Activated T-cell treated with anti-CD3 and anti-CD28 coated beads, Interleukin-2, amount 50 U/mL, for 72 hours (primary cell): ENCODE measurements at regions not wholly inside any gene's neighbourhood (a gene's known extent, or its start where the extent isn't known, plus 50 kb on each side); places are given as distances from the start of the nearest gene placed in this dataset.

Source experiments
- ATAC-seq, 2 donors: fragments of 150-1000 bp; cut with Tn5 transposase; replicated peaks in 1 of 2; 2 replicates each; pipeline ENCODE4 v1.10.0; 2021; ENCODE audit warnings: moderate library complexity in 2 of 2, mild to moderate bottlenecking in 1 of 2
- DNase-seq, 2 donors: peaks; one replicate each; pipeline ENCODE4 v3.0.0; 2021 to 2022; ENCODE audit warnings: mixed read lengths in 1 of 2
- H3K27ac Mint-ChIP-seq: one replicate; pipeline ENCODE4 v1.8.0; 2022; ENCODE audit warnings: mild to moderate bottlenecking, moderate library complexity, mixed read lengths
- H3K27me3 Mint-ChIP-seq: one replicate; pipeline ENCODE4 v1.8.0; 2022; ENCODE audit warnings: low read depth, mixed read lengths
- H3K36me3 Mint-ChIP-seq, 2 donors: one replicate each; pipeline ENCODE4 v1.8.0; 2022; ENCODE audit warnings: mixed read lengths in 2 of 2, mild to moderate bottlenecking in 1 of 2; ENCODE audit not compliant: insufficient read depth in 2 of 2
- H3K4me1 Mint-ChIP-seq: one replicate; pipeline ENCODE4 v1.8.0; 2022; ENCODE audit warnings: low read depth, mixed read lengths
- H3K4me3 Mint-ChIP-seq, 2 donors: one replicate each; pipeline ENCODE4 v1.8.0; 2022; ENCODE audit warnings: mild to moderate bottlenecking in 2 of 2, mixed read lengths in 2 of 2, moderate library complexity in 2 of 2
- H3K9me3 Mint-ChIP-seq, 2 donors: one replicate each; pipeline ENCODE4 v1.8.0; 2022; ENCODE audit warnings: mixed read lengths in 2 of 2

- no peak overlapping the region for H3K27ac Mint-ChIP-seq
- no peaks in the 10 kb centered on the region for H3K36me3 Mint-ChIP-seq
Measured at GRCh38 chr6:53992522-53992921, 118.7 kb upstream of the MLIP start.

GRCh38 chr6:53994201-53994600, 117.0 kb upstream of the MLIP start:
- H3K9me3 Mint-ChIP-seq = no peaks in the 10 kb centered on the region
- H3K27ac Mint-ChIP-seq = no peak overlapping the region
- H3K27me3 Mint-ChIP-seq = no peaks in the 10 kb centered on the region
- no peak overlapping the region for H3K4me3 Mint-ChIP-seq
- no peaks in the 10 kb centered on the region for H3K4me1 Mint-ChIP-seq
- H3K36me3 Mint-ChIP-seq = no peaks in the 10 kb centered on the region
- DNase-seq = no peak
- no peak for ATAC-seq

More at GRCh38 chr6:53992522-53992921, 118.7 kb upstream of the MLIP start:
- ATAC-seq (no peak), DNase-seq (no peak)
- no peaks in the 10 kb centered on the region for H3K9me3 Mint-ChIP-seq
- no peaks in the 10 kb centered on the region for H3K4me1 Mint-ChIP-seq
- no peak overlapping the region for H3K4me3 Mint-ChIP-seq
- peaks cover 5% of the 10 kb centered on the region for H3K27me3 Mint-ChIP-seq

- no peaks in the 10 kb centered on the region for H3K27me3 Mint-ChIP-seq
- H3K4me1 Mint-ChIP-seq = no peaks in the 10 kb centered on the region
- no peak overlapping the region for H3K4me3 Mint-ChIP-seq
- H3K27ac Mint-ChIP-seq = no peak overlapping the region
- no peaks in the 10 kb centered on the region for H3K36me3 Mint-ChIP-seq
- DNase-seq = no peak
- ATAC-seq = no peak
- no peaks in the 10 kb centered on the region for H3K9me3 Mint-ChIP-seq
Measured at GRCh38 chr6:53995935-53996334, 115.3 kb upstream of the MLIP start.

- H3K36me3 Mint-ChIP-seq = no peaks in the 10 kb centered on the region
- H3K4me3 Mint-ChIP-seq = no peak overlapping the region
- ATAC-seq = no peak
- DNase-seq = no peak
- H3K4me1 Mint-ChIP-seq = no peaks in the 10 kb centered on the region
- no peak overlapping the region for H3K27ac Mint-ChIP-seq
- peaks cover 7% of the 10 kb centered on the region for H3K27me3 Mint-ChIP-seq
- no peaks in the 10 kb centered on the region for H3K9me3 Mint-ChIP-seq
Measured at GRCh38 chr6:53998303-53998702, 112.9 kb upstream of the MLIP start.

GRCh38 chr6:53999088-53999755, 112.0 kb upstream of the MLIP start:
- Mint-ChIP-seq H3K9me3 (no peaks in the 10 kb centered on the region), H3K4me1 (no peaks in the 10 kb centered on the region), H3K27me3 (peaks cover 7% of the 10 kb centered on the region), H3K27ac (no peak overlapping the region), H3K4me3 (no peak overlapping the region), H3K36me3 (no peaks in the 10 kb centered on the region)
- DNase-seq (no peak), ATAC-seq (no peak)

- ATAC-seq = no peak
Measured at GRCh38 chr6:54002116-54002515, 109.1 kb upstream of the MLIP start.

GRCh38 chr6:54003316-54003715, 107.9 kb upstream of the MLIP start:
- no peaks in the 10 kb centered on the region for H3K36me3 Mint-ChIP-seq
- H3K9me3 Mint-ChIP-seq = no peaks in the 10 kb centered on the region
- no peak overlapping the region for H3K27ac Mint-ChIP-seq
- peaks cover 7% of the 10 kb centered on the region for H3K27me3 Mint-ChIP-seq
- ATAC-seq (no peak), DNase-seq (no peak)
- no peak overlapping the region for H3K4me3 Mint-ChIP-seq
- no peaks in the 10 kb centered on the region for H3K4me1 Mint-ChIP-seq

More at GRCh38 chr6:54002116-54002515, 109.1 kb upstream of the MLIP start:
- Mint-ChIP-seq H3K9me3 (no peaks in the 10 kb centered on the region), H3K4me3 (no peak overlapping the region), H3K4me1 (no peaks in the 10 kb centered on the region), H3K36me3 (no peaks in the 10 kb centered on the region), H3K27me3 (peaks cover 7% of the 10 kb centered on the region), H3K27ac (no peak overlapping the region)
- no peak for DNase-seq

- Mint-ChIP-seq H3K4me3 (no peak overlapping the region), H3K9me3 (no peaks in the 10 kb centered on the region)
- ATAC-seq = no peak
Measured at GRCh38 chr6:54008589-54008988, 102.7 kb upstream of the MLIP start.

GRCh38 chr6:54009052-54009654, 102.1 kb upstream of the MLIP start:
- Mint-ChIP-seq H3K9me3 (no peaks in the 10 kb centered on the region), H3K27ac (no peak overlapping the region), H3K4me3 (no peak overlapping the region), H3K4me1 (no peaks in the 10 kb centered on the region), H3K27me3 (no peaks in the 10 kb centered on the region), H3K36me3 (no peaks in the 10 kb centered on the region)
- ATAC-seq (no peak), DNase-seq (no peak)

More at GRCh38 chr6:54008589-54008988, 102.7 kb upstream of the MLIP start:
- H3K36me3 Mint-ChIP-seq = no peaks in the 10 kb centered on the region
- H3K27me3 Mint-ChIP-seq = no peaks in the 10 kb centered on the region
- no peak overlapping the region for H3K27ac Mint-ChIP-seq
- no peaks in the 10 kb centered on the region for H3K4me1 Mint-ChIP-seq
- no peak for DNase-seq

- H3K27ac Mint-ChIP-seq = no peak overlapping the region
- no peaks in the 10 kb centered on the region for H3K27me3 Mint-ChIP-seq
- H3K4me1 Mint-ChIP-seq = no peaks in the 10 kb centered on the region
- no peak for ATAC-seq
- no peak overlapping the region for H3K4me3 Mint-ChIP-seq
- no peaks in the 10 kb centered on the region for H3K36me3 Mint-ChIP-seq
- H3K9me3 Mint-ChIP-seq = no peaks in the 10 kb centered on the region
- DNase-seq = no peak
Measured at GRCh38 chr6:54010340-54011276, 100.6 kb upstream of the MLIP start.

GRCh38 chr6:54011277-54011648, 100.0 kb upstream of the MLIP start:
- Mint-ChIP-seq H3K4me3 (no peak overlapping the region), H3K9me3 (no peaks in the 10 kb centered on the region), H3K36me3 (no peaks in the 10 kb centered on the region), H3K27ac (no peak overlapping the region), H3K4me1 (no peaks in the 10 kb centered on the region), H3K27me3 (no peaks in the 10 kb centered on the region)
- DNase-seq (no peak), ATAC-seq (no peak)

GRCh38 chr6:54013966-54014365, 97.3 kb upstream of the MLIP start:
- DNase-seq = no peak
- Mint-ChIP-seq H3K4me3 (no peak overlapping the region), H3K27ac (no peak overlapping the region), H3K27me3 (peaks cover 5% of the 10 kb centered on the region), H3K36me3 (no peaks in the 10 kb centered on the region), H3K9me3 (no peaks in the 10 kb centered on the region), H3K4me1 (no peaks in the 10 kb centered on the region)
- ATAC-seq = no peak

GRCh38 chr6:54014440-54014839, 96.8 kb upstream of the MLIP start:
- no peak overlapping the region for H3K4me3 Mint-ChIP-seq
- H3K36me3 Mint-ChIP-seq = no peaks in the 10 kb centered on the region
- peaks cover 5% of the 10 kb centered on the region for H3K27me3 Mint-ChIP-seq
- ATAC-seq (no peak), DNase-seq (no peak)
- no peaks in the 10 kb centered on the region for H3K4me1 Mint-ChIP-seq
- H3K9me3 Mint-ChIP-seq = no peaks in the 10 kb centered on the region
- no peak overlapping the region for H3K27ac Mint-ChIP-seq
